GM18511 (cell line): ENCODE measurements at regions not wholly inside any gene's neighbourhood (a gene's known extent, or its start where the extent isn't known, plus 50 kb on each side); places are given as distances from the start of the nearest gene placed in this dataset.

Experiments
- ATAC-seq: cut with Tn5 transposase; IDR thresholded peaks from one replicate; pipeline ENCODE4 v1.9.1; 2021; ENCODE audit warnings: mild to moderate bottlenecking, moderate library complexity; ENCODE audit not compliant: unreplicated experiment

DNA sequence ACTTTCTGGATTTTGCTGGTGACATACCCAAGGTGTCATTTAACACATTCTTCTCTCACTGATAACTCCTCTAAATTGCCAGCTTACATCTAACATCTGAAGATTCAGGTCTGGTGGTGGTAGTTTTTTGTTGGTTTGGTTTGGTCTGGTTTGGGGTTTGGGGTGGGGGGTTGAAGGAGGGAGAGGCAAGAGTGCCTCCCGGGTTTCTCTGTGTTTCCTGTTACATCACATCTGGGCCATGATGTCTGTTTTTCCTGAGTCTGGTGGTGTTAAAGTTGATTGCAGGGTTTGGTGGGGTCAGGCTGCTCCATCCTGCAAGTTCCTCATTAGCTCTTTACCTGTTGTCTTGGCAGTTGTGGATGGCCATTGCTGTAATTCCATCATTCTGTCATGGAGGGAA lies 155.8 kb upstream of the UBL3 start:
- no peak for ATAC-seq

DNA sequence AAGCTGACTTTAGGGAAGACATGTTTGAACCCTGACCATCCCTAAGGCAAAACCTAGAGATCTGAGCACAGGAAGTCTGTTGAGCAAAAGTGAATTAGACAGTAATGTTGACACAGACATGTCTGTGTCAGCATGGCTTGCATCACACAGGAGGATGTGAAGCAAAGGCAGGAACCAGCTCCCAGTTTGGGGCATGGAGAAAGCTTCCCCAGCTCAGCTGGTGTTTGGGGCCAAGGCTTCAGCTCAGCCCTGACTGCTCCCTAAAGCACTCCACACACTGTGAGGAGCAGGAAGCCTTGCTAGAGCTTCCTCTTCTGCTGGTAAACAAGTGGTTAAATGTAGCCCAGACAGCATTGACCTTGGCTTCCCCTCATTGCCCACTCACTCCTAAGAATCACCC lies 153.8 kb upstream of the UBL3 start:
- ATAC-seq: no peak

DNA sequence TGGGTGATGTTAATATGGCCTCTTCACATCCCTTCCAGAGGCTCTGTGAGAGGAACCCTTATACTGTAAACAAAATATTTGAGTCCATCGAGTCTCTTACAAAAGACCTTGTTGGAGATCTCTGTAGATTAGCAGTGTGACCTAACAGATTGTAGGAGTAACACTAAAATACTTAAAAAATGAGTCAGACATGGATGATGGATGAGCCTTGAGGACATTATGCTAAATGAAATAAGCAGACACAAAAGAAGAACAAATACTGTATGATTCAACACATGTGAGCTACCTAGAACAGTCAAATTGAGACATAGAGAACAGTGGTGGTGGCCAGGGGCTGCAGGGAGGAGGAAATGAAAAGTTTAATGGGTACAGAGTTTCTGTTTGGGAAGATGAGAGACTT lies 152.2 kb upstream of the UBL3 start:
- no peak for ATAC-seq

GRCh38 chr13:30000370-30000765 lies 150.0 kb upstream of the UBL3 start:
- no peak for ATAC-seq

GRCh38 chr13:29999492-30000369 lies 149.3 kb upstream of the UBL3 start:
- ATAC-seq: no peak

GRCh38 chr13:29996316-29996715 lies 145.9 kb upstream of the UBL3 start:
- no peak for ATAC-seq

DNA sequence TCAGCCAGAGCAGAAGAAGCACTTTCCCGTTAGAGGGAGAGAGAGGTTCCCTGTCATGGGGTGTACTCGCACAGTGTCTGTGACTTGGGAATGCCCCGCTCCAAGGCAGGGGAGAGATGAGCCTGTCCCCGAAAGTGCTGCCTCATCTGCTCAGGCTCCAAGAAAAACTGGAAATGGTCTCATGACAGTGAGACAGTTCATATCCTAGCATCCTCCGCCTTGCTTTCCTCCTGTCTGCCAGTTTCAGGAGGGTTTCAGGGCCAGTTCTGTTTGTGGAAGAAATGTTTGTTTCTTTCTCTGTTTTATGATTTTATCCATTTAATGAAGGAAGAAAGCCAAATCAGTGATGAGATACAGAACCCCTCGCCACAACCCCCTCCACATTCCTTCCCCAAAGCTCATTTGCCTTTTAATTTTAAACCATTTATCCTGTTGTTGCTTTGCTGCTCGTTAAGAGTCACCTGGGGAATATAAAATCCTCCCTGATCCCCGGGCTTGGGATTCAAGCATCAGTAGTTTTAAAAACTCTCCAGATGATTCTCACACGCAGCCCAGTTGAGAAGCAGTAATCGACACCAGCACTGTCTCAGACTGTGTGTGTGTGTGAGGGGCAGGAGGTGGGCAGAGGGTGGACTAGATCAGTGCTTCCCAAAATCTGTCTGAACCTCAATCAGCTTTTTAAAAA lies 144.6 kb upstream of the UBL3 start:
- no peak for ATAC-seq

- no peak for ATAC-seq
Measured at GRCh38 chr13:29993716-29994488, 143.5 kb upstream of the UBL3 start.

DNA sequence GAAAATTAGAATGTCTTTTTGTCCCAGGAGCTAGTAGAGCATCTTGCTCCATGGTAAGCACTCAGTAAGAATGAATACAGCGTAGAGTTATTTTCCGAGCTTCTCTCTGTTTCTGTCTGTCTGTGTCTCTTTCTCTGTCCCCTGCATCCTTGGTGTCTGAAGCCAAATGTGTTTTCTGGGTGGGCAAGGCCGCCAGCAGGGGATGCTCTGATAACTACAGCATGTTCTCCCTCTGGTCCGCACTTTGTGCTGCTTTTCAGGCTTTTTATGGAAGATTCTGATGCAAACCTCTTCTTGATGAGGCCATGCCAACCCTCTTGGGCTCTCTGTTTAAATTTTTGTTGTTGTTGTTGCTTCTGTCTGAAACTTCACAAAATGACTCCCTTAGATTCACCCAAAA lies 142.8 kb upstream of the UBL3 start:
- no peak for ATAC-seq

DNA sequence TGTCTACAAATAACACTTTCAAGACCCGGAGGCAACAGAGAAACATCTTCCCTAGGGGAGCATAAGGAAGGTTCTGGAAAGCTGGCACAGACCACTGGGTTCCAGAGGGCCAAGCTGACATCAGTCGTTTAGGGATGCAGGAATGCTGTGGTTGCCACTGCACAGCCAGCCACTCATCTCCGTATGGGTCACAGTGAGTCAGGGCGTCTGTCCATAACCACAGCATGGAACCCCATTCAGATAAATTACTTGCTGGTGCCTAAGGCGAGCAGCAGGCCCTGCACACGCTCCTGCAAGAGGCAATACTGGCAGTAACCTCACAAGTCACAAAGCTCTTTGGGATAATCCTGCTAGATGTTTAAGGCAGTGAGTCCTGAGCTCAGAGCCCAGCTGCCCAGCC lies 140.9 kb upstream of the UBL3 start:
- ATAC-seq: no peak

- ATAC-seq: no peak
Measured at GRCh38 chr13:29987340-29987739, 136.9 kb upstream of the UBL3 start.

DNA sequence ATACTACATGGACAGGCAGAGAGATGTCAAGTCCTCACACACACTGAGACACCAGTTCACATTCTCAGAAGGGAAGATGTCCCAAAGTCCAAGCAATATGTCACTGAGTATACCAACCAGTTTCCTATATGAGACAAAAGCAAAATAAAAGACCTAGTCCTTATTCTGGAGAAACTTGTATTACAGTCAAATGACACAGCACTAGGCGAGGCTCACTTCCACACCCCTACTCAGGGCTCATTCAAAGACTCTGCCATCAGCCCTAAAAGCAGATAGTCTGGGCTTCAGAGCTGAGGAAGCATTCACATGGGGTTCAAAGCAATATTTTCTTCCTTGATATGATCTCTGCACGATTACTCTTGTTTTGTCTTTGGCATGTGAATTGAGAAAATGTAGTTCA lies 129.9 kb upstream of the UBL3 start:
- ATAC-seq: no peak

GRCh38 chr13:29978211-29978610 lies 127.8 kb upstream of the UBL3 start:
- no peak for ATAC-seq

DNA sequence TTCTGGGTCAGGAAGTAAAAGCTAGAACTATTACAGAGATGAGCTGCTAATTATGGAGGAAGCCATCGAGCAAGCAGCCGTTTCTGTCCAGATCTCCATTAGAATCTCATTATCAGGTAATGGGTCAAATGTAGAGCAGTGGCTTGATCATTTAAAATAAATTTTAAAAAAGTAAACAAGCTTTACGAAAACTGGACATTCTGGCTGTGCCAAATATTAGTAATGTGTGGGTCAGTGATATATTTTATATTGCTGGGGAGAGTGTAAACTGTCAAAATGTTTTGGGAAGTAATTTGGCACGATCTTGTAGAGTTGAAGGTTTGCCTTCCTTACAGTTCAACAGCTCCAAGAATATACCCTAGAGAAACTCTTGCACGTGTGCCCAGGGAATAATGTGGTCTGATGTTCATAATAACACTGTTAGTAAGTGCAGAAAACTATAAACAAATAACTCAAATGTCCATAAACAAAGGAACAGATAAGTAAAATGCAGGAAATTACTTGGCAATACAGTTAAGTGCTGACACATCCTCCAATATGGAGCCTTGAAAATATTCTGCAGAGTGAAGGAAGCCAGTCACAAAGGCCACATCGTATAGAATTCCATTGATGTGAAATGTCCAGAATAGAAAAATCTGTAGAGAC lies 127.2 kb upstream of the UBL3 start:
- ATAC-seq: no peak

GRCh38 chr13:29976535-29976934 lies 126.1 kb upstream of the UBL3 start:
- no peak for ATAC-seq

DNA sequence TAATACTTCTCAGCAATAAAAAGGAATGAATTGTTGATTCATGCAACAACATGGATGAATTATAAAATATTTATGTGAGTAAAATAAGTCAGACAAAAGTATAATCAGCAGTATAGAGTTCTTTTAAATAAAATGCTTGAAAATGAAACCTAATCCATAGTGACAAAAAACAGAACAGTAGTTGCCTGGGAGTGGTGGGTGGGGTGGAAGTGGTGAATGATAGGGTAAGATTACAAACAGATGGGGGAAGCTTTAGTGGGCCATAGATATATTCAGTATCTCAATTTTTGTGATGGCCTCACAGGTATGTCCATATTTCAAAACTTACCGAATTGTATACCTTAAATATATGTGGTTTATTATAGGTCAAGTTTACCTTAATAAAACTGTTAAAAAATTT lies 124.9 kb upstream of the UBL3 start:
- ATAC-seq: no peak

GRCh38 chr13:29969286-29969685 lies 118.9 kb upstream of the UBL3 start:
- no peak for ATAC-seq

DNA sequence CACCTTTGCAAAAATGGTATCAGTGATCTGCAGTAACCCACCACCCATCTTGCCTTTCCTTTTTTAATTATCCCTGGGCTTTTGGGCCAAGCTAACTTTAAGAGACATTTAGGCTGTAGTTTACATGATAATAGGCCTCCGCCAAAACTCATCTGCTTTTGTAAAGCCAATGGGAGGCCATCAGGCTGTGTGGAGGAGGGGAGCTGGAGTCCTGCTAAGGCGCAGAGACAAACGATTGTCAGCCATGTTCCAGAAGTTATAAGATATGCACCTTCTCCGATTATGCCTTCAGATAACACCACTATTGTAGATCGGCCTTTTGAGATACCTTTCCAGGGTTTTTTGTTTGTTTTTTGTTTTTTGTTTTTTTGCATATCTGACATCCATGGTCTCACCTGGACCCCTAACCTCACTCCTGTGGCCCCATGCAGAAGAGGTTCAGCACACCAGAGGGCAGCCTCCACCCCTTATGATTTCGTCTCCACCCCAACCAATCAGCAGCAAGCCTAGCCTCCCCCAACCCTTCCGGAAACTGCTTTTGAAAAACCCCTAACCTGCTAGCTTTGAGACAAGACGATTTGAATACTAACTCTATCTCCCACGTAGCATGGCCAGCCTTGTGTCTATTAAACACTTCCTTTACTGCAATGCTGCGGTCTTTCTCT lies 113.9 kb upstream of the UBL3 start:
- no peak for ATAC-seq

DNA sequence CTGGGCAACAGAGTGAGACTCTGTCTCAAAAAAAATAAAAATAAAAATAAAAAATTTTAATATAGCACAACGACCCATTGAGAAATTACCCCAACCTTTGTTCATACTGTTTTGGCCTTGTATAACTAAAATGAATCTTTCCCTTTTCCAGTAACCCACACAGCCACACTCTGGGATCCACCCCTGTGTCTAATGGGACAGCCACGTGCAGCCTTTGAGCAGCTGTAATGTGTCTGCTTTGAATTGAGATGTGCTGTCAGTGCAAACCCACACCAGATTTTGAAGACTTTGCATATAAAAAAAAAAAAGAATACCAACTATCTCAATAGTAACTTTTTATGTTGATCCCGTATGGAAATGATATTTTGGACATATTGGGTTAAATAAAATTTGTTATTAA lies 112.7 kb upstream of the UBL3 start:
- ATAC-seq: no peak

DNA sequence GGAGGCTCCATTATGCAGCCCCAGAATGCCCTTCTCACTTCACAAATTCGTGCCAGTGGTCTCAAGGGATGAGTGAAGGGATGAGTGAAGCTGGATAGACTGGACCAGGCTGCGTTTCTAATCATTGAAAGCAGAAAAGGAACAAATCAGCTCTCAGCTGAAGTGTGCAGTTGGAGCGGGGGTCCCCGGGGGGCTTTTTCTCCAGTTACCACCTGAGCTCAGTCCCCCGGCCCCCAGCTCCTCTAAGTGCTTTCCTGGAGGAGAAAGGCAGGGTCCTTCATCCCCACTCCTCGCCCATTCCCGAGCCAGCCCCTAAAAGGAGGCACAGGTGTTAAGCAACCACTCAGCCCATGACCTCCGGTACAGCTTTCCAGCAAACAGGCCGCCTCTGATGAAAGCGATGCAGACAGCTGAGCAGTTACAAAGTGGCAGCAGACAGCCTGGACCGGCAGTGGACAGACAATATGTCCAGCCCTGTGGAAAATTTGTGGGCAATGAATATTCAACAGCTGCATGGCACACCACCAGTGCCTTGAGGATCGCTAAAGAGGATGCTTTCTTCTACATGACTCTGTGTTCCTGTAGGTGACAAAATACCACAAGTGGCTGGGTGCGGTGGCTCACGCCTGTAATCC lies 110.7 kb upstream of the UBL3 start:
- ATAC-seq: no peak
